Body of pancreas (tissue), 4 donors: ENCODE measurements at regions not wholly inside any gene's neighbourhood (a gene's known extent, or its start where the extent isn't known, plus 50 kb on each side); places are given as distances from the start of the nearest gene placed in this dataset.

Source experiments
- ATAC-seq: fragments of 150-250 bp; one replicate; pipeline ENCODE4 v1.9.1; 2016
- DNase-seq, 4 donors: peaks; one replicate each; pipeline ENCODE4 v3.0.0-alpha.2; 2019
- H3K27ac ChIP-seq, 4 donors: fragments of 200-600 bp; sonication (generic); 1 replicate in 3 of 4; 2 replicates in 1 of 4; pipeline versions ENCODE4 v1.5.1 to v1.6.1; 2016 to 2019; ENCODE audit warnings: mild to moderate bottlenecking in 1 of 4, mixed read lengths in 1 of 4, moderate library complexity in 1 of 4
- H3K27me3 ChIP-seq, 2 donors: fragments of 200-600 bp; sonication (generic); one replicate each; pipeline ENCODE4 v1.6.0; 2016; ENCODE audit warnings: mild to moderate bottlenecking in 1 of 2
- H3K36me3 ChIP-seq, 2 donors: fragments of 200-600 bp; sonication (generic); replicated peaks in 1 of 2; 2 replicates each; pipeline ENCODE4 v1.5.1; 2016; ENCODE audit warnings: low read depth in 2 of 2; ENCODE audit not compliant: insufficient read depth in 1 of 2
- H3K4me1 ChIP-seq: fragments of 200-600 bp; sonication (generic); one replicate; pipeline ENCODE4 v1.6.0; 2016
- H3K4me3 ChIP-seq, 2 donors: fragments of 200-600 bp; sonication (generic); 1 replicate in 1 of 2; 2 replicates in 1 of 2; pipeline ENCODE4 v1.5.1; 2016 to 2019
- H3K9me3 ChIP-seq, 3 donors: fragments of 200-600 bp; sonication (generic); 1 replicate in 2 of 3; 2 replicates in 1 of 3; pipeline ENCODE4 v1.5.1; 2016
- CTCF ChIP-seq, 7 experiments: fragments of 450-650 bp in 4 of 7; fragments of 200-600 bp in 3 of 7; sonication (generic) in 3 of 7; IDR thresholded peaks; one replicate each; pipeline ENCODE4 v1.5.1; 2016 to 2019; ENCODE audit warnings: antibody characterized with exemption in 7 of 7
- POLR2A ChIP-seq, 3 donors: fragments of 450-650 bp; IDR thresholded peaks; one replicate each; pipeline ENCODE4 v1.6.1; 2016; ENCODE audit warnings: antibody characterized with exemption in 3 of 3, mild to moderate bottlenecking in 2 of 3
- WGBS, 2 donors: methylation state at CpG; one replicate each; pipeline ENCODE4 v1.1.5; 2017; 5-methylcytosine and 5-hydroxymethylcytosine counted together
- intact Hi-C: fragments of 100-400 bp; cut with DNase I; formaldehyde crosslinking; loops from one replicate; pipeline ENCODE4 v1.15.1; 2023

GRCh38 chr4:22029803-22030202 lies 81.2 kb upstream of the KCNIP4 start:
- no peak for ATAC-seq
- Histone ChIP-seq H3K27ac (no peak overlapping the region), H3K4me3 (no peak overlapping the region), H3K27me3 (no peaks in the 10 kb centered on the region), H3K36me3 (no peaks in the 10 kb centered on the region), H3K9me3 (no peaks in the 10 kb centered on the region), H3K4me1 (no peaks in the 10 kb centered on the region)
- no peak for TF ChIP-seq CTCF (IDR thresholded peaks at IDR 0.05)
- no peak for TF ChIP-seq POLR2A (IDR thresholded peaks at IDR 0.05)
- DNase-seq, result no peak
- intact Hi-C loops, result no loop called here
- 69 to 70% methylated on average over 2 of the region's 2 CpGs for WGBS, 2 donors

- 13 to 15% methylated on average over 1 of the region's 1 CpG for WGBS, 2 donors
- no peak overlapping the region for H3K27ac ChIP-seq
- no peak for TF ChIP-seq POLR2A (IDR thresholded peaks at IDR 0.05)
- TF ChIP-seq CTCF (IDR thresholded peaks at IDR 0.05), result no peak
- H3K4me3 ChIP-seq, result no peak overlapping the region
- ATAC-seq, result no peak
- H3K4me1 ChIP-seq, result no peaks in the 10 kb centered on the region
- H3K27me3 ChIP-seq, result no peaks in the 10 kb centered on the region
- intact Hi-C loops, result no loop called here
- H3K9me3 ChIP-seq, result no peaks in the 10 kb centered on the region
- no peak for DNase-seq
- H3K36me3 ChIP-seq, result no peaks in the 10 kb centered on the region
Observed at GRCh38 chr4:22021106-22021505, 72.5 kb upstream of the KCNIP4 start.

- TF ChIP-seq CTCF (IDR thresholded peaks at IDR 0.05), result no peak
- no peak for TF ChIP-seq POLR2A (IDR thresholded peaks at IDR 0.05)
- no peak overlapping the region for H3K4me3 ChIP-seq
- H3K9me3 ChIP-seq, result no peaks in the 10 kb centered on the region
- no peaks in the 10 kb centered on the region for H3K27me3 ChIP-seq
- intact Hi-C loops, result no loop called here
- H3K27ac ChIP-seq, result no peak overlapping the region
- no peak for ATAC-seq
- no peaks in the 10 kb centered on the region for H3K36me3 ChIP-seq
- H3K4me1 ChIP-seq, result no peaks in the 10 kb centered on the region
- DNase-seq, result no peak
Observed at GRCh38 chr4:22020129-22020528, 71.6 kb upstream of the KCNIP4 start.

GRCh38 chr4:22019676-22020075 lies 71.1 kb upstream of the KCNIP4 start:
- H3K4me3 ChIP-seq, result no peak overlapping the region
- no peaks in the 10 kb centered on the region for H3K4me1 ChIP-seq
- no peak for TF ChIP-seq POLR2A (IDR thresholded peaks at IDR 0.05)
- no peak for TF ChIP-seq CTCF (IDR thresholded peaks at IDR 0.05)
- H3K27ac ChIP-seq, result no peak overlapping the region
- WGBS, 2 donors, result 48 to 54% methylated on average over 4 of the region's 4 CpGs
- H3K36me3 ChIP-seq, result no peaks in the 10 kb centered on the region
- DNase-seq (no peak), ATAC-seq (no peak)
- no peaks in the 10 kb centered on the region for H3K9me3 ChIP-seq
- H3K27me3 ChIP-seq, result no peaks in the 10 kb centered on the region
- intact Hi-C loops, result no loop called here

GRCh38 chr4:22014222-22014741 lies 65.7 kb upstream of the KCNIP4 start:
- Histone ChIP-seq H3K27me3 (no peaks in the 10 kb centered on the region), H3K4me1 (no peaks in the 10 kb centered on the region), H3K27ac (no peak overlapping the region), H3K36me3 (no peaks in the 10 kb centered on the region), H3K4me3 (no peak overlapping the region), H3K9me3 (no peaks in the 10 kb centered on the region)
- TF ChIP-seq CTCF (IDR thresholded peaks at IDR 0.05) (no peak), POLR2A (IDR thresholded peaks at IDR 0.05) (no peak)
- intact Hi-C loops, result no loop called here
- 35 to 70% methylated on average over 3 of the region's 3 CpGs for WGBS, 2 donors
- no peak for ATAC-seq
- DNase-seq, result no peak
